ENCODE measurements at regions not wholly inside any gene's neighbourhood (a gene's known extent, or its start where the extent isn't known, plus 50 kb on each side); places are given as distances from the start of the nearest gene placed in this dataset.

GRCh38 chr2:160561551-160562295, 68.1 kb upstream of the RBMS1 start:
- peaks cover 3 to 11% of the 10 kb centered on the region in 2 donors for H3K4me1 ChIP-seq (ENCODE audit: control insufficient read depth in 1 of 2, low read depth in 2 of 2)
- H3K27me3 ChIP-seq (replicated peaks; ENCODE audit: insufficient read depth) = no peaks in the 10 kb centered on the region
- H3K4me3 ChIP-seq = no peak overlapping the region
- ATAC-seq (ENCODE audit: insufficient number of reproducible peaks, low FRiP score, low read depth) (no peak), DNase-seq (ENCODE audit: low spot score) (no peak)
- H3K9me3 ChIP-seq = no peaks in the 10 kb centered on the region
- H3K27ac ChIP-seq = no peak overlapping the region
- no peak for TF ChIP-seq CTCF (IDR thresholded peaks at IDR 0.05)
- no peaks in the 10 kb centered on the region for H3K36me3 ChIP-seq

GRCh38 chr2:160562730-160563129, 69.1 kb upstream of the RBMS1 start:
- Histone ChIP-seq H3K36me3 (no peaks in the 10 kb centered on the region), H3K27me3 (replicated peaks; ENCODE audit: insufficient read depth) (no peaks in the 10 kb centered on the region), H3K9me3 (no peaks in the 10 kb centered on the region), H3K4me1 (ENCODE audit: control insufficient read depth in 1 of 2, low read depth in 2 of 2) (peaks cover 3 to 11% of the 10 kb centered on the region in 2 donors), H3K27ac (no peak overlapping the region), H3K4me3 (no peak overlapping the region)
- ATAC-seq (ENCODE audit: insufficient number of reproducible peaks, low FRiP score, low read depth) (no peak), DNase-seq (ENCODE audit: low spot score) (no peak)
- no peak for TF ChIP-seq CTCF (IDR thresholded peaks at IDR 0.05)

- ATAC-seq (ENCODE audit: insufficient number of reproducible peaks, low FRiP score, low read depth) = no peak
- TF ChIP-seq CTCF (IDR thresholded peaks at IDR 0.05) = no peak
These were observed 71.0 kb upstream of the RBMS1 start for GRCh38 chr2:160564591-160564990.

GRCh38 chr2:160565099-160565845, 71.7 kb upstream of the RBMS1 start:
- Histone ChIP-seq H3K4me1 (ENCODE audit: control insufficient read depth in 1 of 2, low read depth in 2 of 2) (peaks cover 3 to 19% of the 10 kb centered on the region in 2 donors), H3K27ac (no peak overlapping the region), H3K4me3 (no peak overlapping the region), H3K27me3 (replicated peaks; ENCODE audit: insufficient read depth) (no peaks in the 10 kb centered on the region), H3K9me3 (no peaks in the 10 kb centered on the region), H3K36me3 (no peaks in the 10 kb centered on the region)
- no peak for TF ChIP-seq CTCF (IDR thresholded peaks at IDR 0.05)
- ATAC-seq (ENCODE audit: insufficient number of reproducible peaks, low FRiP score, low read depth) = no peak
- DNase-seq (ENCODE audit: low spot score) = no peak

More at GRCh38 chr2:160564591-160564990, 71.0 kb upstream of the RBMS1 start:
- no peak overlapping the region for H3K27ac ChIP-seq
- no peak overlapping the region for H3K4me3 ChIP-seq
- H3K36me3 ChIP-seq = no peaks in the 10 kb centered on the region
- H3K9me3 ChIP-seq = no peaks in the 10 kb centered on the region
- H3K27me3 ChIP-seq (replicated peaks; ENCODE audit: insufficient read depth) = no peaks in the 10 kb centered on the region
- DNase-seq (ENCODE audit: low spot score) = no peak
- peaks cover 3 to 12% of the 10 kb centered on the region in 2 donors for H3K4me1 ChIP-seq (ENCODE audit: control insufficient read depth in 1 of 2, low read depth in 2 of 2)

GRCh38 chr2:160566717-160567116, 73.1 kb upstream of the RBMS1 start:
- ATAC-seq (ENCODE audit: insufficient number of reproducible peaks, low FRiP score, low read depth) (no peak), DNase-seq (ENCODE audit: low spot score) (no peak)
- TF ChIP-seq CTCF (IDR thresholded peaks at IDR 0.05) = no peak
- H3K4me3 ChIP-seq = no peak overlapping the region
- H3K36me3 ChIP-seq = no peaks in the 10 kb centered on the region
- H3K27ac ChIP-seq = no peak overlapping the region
- H3K9me3 ChIP-seq = no peaks in the 10 kb centered on the region
- H3K27me3 ChIP-seq (replicated peaks; ENCODE audit: insufficient read depth) = no peaks in the 10 kb centered on the region
- peaks cover 3 to 15% of the 10 kb centered on the region in 2 donors for H3K4me1 ChIP-seq (ENCODE audit: control insufficient read depth in 1 of 2, low read depth in 2 of 2)
